Pancreas (tissue), 10 donors: ENCODE measurements at regions not wholly inside any gene's neighbourhood (a gene's known extent, or its start where the extent isn't known, plus 50 kb on each side); places are given as distances from the start of the nearest gene placed in this dataset.
A peak's percentile ranks its signal among the peaks of the same experiment; 100 is the strongest.

ENCODE experiments used
- ATAC-seq, 4 donors: fragments of 200-7000 bp; cut with Tn5 transposase; one replicate each; pipeline versions ENCODE4 v1.8.0 to v1.9.1; 2020; ENCODE audit warnings: mild to moderate bottlenecking in 4 of 4, moderate library complexity in 4 of 4
- DNase-seq, 6 donors: peaks; one replicate each; pipeline ENCODE4 v3.0.0-alpha.2; 2020
- FAIRE-seq: peaks from 2 replicates; lab custom pipeline; 2012; peaks lifted over from hg19 to GRCh38; lab: Jason Lieb, UNC
- H3K27ac ChIP-seq, 4 donors: fragments of 200-600 bp; sonication (generic); 1 replicate in 3 of 4; 2 replicates in 1 of 4; pipeline versions ENCODE4 v1.5.0 to v1.8.0; 2020
- H3K27me3 ChIP-seq, 4 donors: fragments of 200-600 bp; one replicate each; pipeline ENCODE4 v1.8.0; 2021
- H3K36me3 ChIP-seq, 3 donors: fragments of 200-600 bp; sonication (generic) in 1 of 3; one replicate each; pipeline versions ENCODE4 v1.5.0 to v1.8.0; 2020 to 2021
- H3K4me1 ChIP-seq, 3 donors: fragments of 200-600 bp; one replicate each; pipeline ENCODE4 v1.8.0; 2021
- H3K4me3 ChIP-seq, 4 donors: fragments of 200-600 bp; sonication (generic) in 2 of 4; one replicate each; pipeline versions ENCODE4 v1.5.0 to v1.8.0; 2020 to 2021
- H3K9me3 ChIP-seq, 4 donors: fragments of 200-600 bp; one replicate each; pipeline ENCODE4 v1.8.0; 2021
- CTCF ChIP-seq, 4 donors: fragments of 200-600 bp; sonication (generic) in 3 of 4; IDR thresholded peaks; one replicate each; pipeline versions ENCODE4 v1.5.0 to v1.8.0; 2021; ENCODE audit warnings: antibody characterized with exemption in 4 of 4
- WGBS, 2 donors: extraction: QIAGEN DNeasy Blood & Tissue Kit; methylation state at CpG; one replicate each; pipeline ENCODE4 v1.1.7; 2013; 5-methylcytosine and 5-hydroxymethylcytosine counted together
- intact Hi-C, 3 donors: fragments of 100-400 bp; cut with DNase I; formaldehyde crosslinking; loops; one replicate each; pipeline versions ENCODE4 v1.11.1 to v1.14.2; 2022
- donor health status: healthy with polysubstance abuse.
- donor health status: DM: no; HTN: no; CAD: no; lungs with moderate emphysema.
- donor health status: DM: no; HTN: no; CAD: no.
- donor health status: control.
- donor health status: control.
- donor health status: Bipolar disorder and iron deficiency.
- donor health status: DM: yes; HTN: yes; CAD: no.
- donor health status: DM: no; HTN: no; CAD: no.
- donor health status: DM: no; HTN: no; CAD: no.
- donor health status: DM: yes; HTN: yes; CAD: no.

DNA sequence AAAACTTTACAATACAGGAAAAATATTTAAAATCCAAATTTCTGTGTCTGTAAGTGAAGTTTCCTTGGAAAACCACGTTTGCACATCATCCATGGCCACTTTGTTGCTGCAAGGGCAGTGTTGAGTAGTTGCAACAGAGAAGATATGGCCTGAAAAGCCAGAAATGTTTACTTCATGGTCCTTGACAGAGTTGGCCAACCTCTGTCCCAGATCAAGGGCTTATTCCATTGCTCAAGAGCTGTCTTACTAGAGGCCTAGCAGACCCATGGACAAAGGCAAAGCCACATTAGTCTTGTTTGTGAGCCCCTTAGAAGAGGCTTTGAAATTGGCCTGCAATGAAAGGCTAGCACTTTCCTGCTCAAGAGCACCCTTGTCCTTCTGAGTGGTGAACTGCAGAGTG lies 119.4 kb downstream of the GAS1 start:
- 55 to 68% methylated on average over 1 of the region's 1 CpG for WGBS, 2 donors
- no peaks in the 10 kb centered on the region for H3K4me1 ChIP-seq
- no peak overlapping the region for H3K27ac ChIP-seq
- H3K27me3 ChIP-seq = no peaks in the 10 kb centered on the region
- no peaks in the 10 kb centered on the region for H3K9me3 ChIP-seq
- peak in 2 of 4 donors; percentile 28 to 38 for ATAC-seq
- intact Hi-C loops = no loop called here
- no peaks in the 10 kb centered on the region for H3K36me3 ChIP-seq
- no peak for DNase-seq
- H3K4me3 ChIP-seq = no peak overlapping the region
- TF ChIP-seq CTCF (IDR thresholded peaks at IDR 0.05) = no peak
- no peak for FAIRE-seq

GRCh38 chr9:86825299-86825698 lies 122.0 kb downstream of the GAS1 start:
- Histone ChIP-seq H3K27me3 (no peaks in the 10 kb centered on the region), H3K27ac (no peak overlapping the region), H3K36me3 (no peaks in the 10 kb centered on the region), H3K4me1 (no peaks in the 10 kb centered on the region), H3K4me3 (no peak overlapping the region), H3K9me3 (no peaks in the 10 kb centered on the region)
- ATAC-seq (no peak), FAIRE-seq (no peak), DNase-seq (no peak)
- intact Hi-C loops = no loop called here
- no peak for TF ChIP-seq CTCF (IDR thresholded peaks at IDR 0.05)
- WGBS, 2 donors = 84 to 89% methylated on average over 2 of the region's 2 CpGs

- WGBS, 2 donors = 51 to 54% methylated on average over 6 of the region's 6 CpGs
- Histone ChIP-seq H3K36me3 (no peaks in the 10 kb centered on the region), H3K27me3 (no peaks in the 10 kb centered on the region), H3K4me1 (no peaks in the 10 kb centered on the region), H3K27ac (no peak overlapping the region), H3K4me3 (no peak overlapping the region), H3K9me3 (no peaks in the 10 kb centered on the region)
- TF ChIP-seq CTCF (IDR thresholded peaks at IDR 0.05) = no peak
- ATAC-seq (no peak), FAIRE-seq (no peak), DNase-seq (no peak)
- intact Hi-C loops = no loop called here
Observed at GRCh38 chr9:86822006-86822801, 125.1 kb downstream of the GAS1 start.

DNA sequence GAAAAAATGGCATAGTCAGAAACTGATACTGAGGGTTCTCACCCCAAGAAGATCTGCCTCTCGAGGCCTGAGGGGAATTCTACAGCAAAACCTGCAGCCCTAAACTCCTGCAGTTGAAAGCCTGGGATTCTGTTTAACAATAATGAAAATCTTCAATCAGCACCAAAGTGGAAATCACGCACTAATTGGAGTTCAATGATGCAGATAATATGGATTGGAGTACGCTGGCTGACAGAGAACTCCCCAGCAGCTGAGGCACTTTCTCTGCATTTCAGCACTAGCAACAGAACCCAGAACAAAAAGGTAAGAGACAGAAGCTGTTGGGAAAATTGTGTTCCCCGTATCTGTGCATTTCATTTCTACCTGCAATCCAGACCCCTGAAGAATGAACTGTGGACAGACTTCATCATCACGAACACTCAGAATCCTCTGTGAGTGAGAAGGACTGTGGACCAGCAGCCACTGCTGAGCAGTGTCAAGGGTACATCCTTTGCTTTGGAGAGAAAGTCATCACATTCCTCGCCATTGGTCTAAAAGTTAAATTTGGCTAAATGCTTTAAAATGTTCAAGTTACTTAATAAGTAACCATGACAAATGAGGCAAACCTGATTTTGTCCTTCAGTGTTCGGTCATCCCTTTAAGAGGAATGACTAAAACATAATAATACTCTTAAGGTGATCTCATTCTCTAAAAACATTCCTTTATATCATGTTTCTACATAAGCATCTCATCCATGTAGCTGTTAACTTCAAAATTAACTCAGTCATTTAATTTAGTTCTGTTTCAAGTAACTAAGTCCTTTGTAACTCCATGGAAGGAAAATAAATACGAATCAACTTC lies 126.1 kb downstream of the GAS1 start:
- Histone ChIP-seq H3K27me3 (no peaks in the 10 kb centered on the region), H3K4me1 (no peaks in the 10 kb centered on the region), H3K9me3 (no peaks in the 10 kb centered on the region), H3K27ac (no peak overlapping the region), H3K36me3 (no peaks in the 10 kb centered on the region), H3K4me3 (no peak overlapping the region)
- no peak for DNase-seq
- no peak for TF ChIP-seq CTCF (IDR thresholded peaks at IDR 0.05)
- no peak for ATAC-seq
- 83 to 84% methylated on average over 8 of the region's 8 CpGs for WGBS, 2 donors
- no peak for FAIRE-seq
- intact Hi-C loops = no loop called here
